ENCODE measurements at regions not wholly inside any gene's neighbourhood (a gene's known extent, or its start where the extent isn't known, plus 50 kb on each side); places are given as distances from the start of the nearest gene placed in this dataset.

GRCh38 chr20:7275645-7276237, 508.3 kb downstream of the BMP2 start:
- no peaks in the 10 kb centered on the region for H3K9me3 ChIP-seq
- H3K27me3 ChIP-seq: no peaks in the 10 kb centered on the region
- H3K27ac ChIP-seq: no peak overlapping the region
- no peaks in the 10 kb centered on the region for H3K4me1 ChIP-seq
- no peaks in the 10 kb centered on the region for H3K36me3 ChIP-seq
- TF ChIP-seq POLR2A (IDR thresholded peaks at IDR 0.05): no peak
- TF ChIP-seq CTCF (IDR thresholded peaks at IDR 0.05): no peak
- intact Hi-C loops (cut with DNase I; ENCODE audit: low total_unique reads): no loop called here
- DNase-seq: no peak
- no peak overlapping the region for H3K4me3 ChIP-seq

- intact Hi-C loops (cut with DNase I; ENCODE audit: low total_unique reads): no loop called here
- Histone ChIP-seq H3K4me3 (no peak overlapping the region), H3K27ac (no peak overlapping the region), H3K27me3 (no peaks in the 10 kb centered on the region), H3K4me1 (no peaks in the 10 kb centered on the region), H3K9me3 (no peaks in the 10 kb centered on the region), H3K36me3 (no peaks in the 10 kb centered on the region)
- peak; percentile 57 to 61 for DNase-seq
- peak; percentile 52 to 66 (median 60) for TF ChIP-seq CTCF (IDR thresholded peaks at IDR 0.05)
- TF ChIP-seq POLR2A (IDR thresholded peaks at IDR 0.05): no peak
Measured at GRCh38 chr20:7285918-7286556, 518.6 kb downstream of the BMP2 start.

- H3K9me3 ChIP-seq: no peaks in the 10 kb centered on the region
- intact Hi-C loops (cut with DNase I; ENCODE audit: low total_unique reads): no loop called here
- H3K4me1 ChIP-seq: no peaks in the 10 kb centered on the region
- H3K27ac ChIP-seq: no peak overlapping the region
- no peak overlapping the region for H3K4me3 ChIP-seq
- DNase-seq: no peak
- TF ChIP-seq CTCF (IDR thresholded peaks at IDR 0.05) (no peak), POLR2A (IDR thresholded peaks at IDR 0.05) (no peak)
- no peaks in the 10 kb centered on the region for H3K36me3 ChIP-seq
- no peaks in the 10 kb centered on the region for H3K27me3 ChIP-seq
Measured at GRCh38 chr20:7291323-7291943, 523.9 kb downstream of the BMP2 start.

- intact Hi-C loops (cut with DNase I; ENCODE audit: low total_unique reads): no loop called here
- DNase-seq: no peak
- TF ChIP-seq POLR2A (IDR thresholded peaks at IDR 0.05) (no peak), CTCF (IDR thresholded peaks at IDR 0.05) (no peak)
Measured at GRCh38 chr20:7291946-7292345, 524.5 kb downstream of the BMP2 start.

GRCh38 chr20:7294816-7295360, 527.4 kb downstream of the BMP2 start:
- H3K4me1 ChIP-seq: no peaks in the 10 kb centered on the region
- intact Hi-C loops (cut with DNase I; ENCODE audit: low total_unique reads): no loop called here
- H3K27me3 ChIP-seq: no peaks in the 10 kb centered on the region
- H3K4me3 ChIP-seq: no peak overlapping the region
- no peak for DNase-seq
- H3K27ac ChIP-seq: no peak overlapping the region
- no peaks in the 10 kb centered on the region for H3K36me3 ChIP-seq
- TF ChIP-seq CTCF (IDR thresholded peaks at IDR 0.05): no peak
- no peak for TF ChIP-seq POLR2A (IDR thresholded peaks at IDR 0.05)
- H3K9me3 ChIP-seq: no peaks in the 10 kb centered on the region

More at GRCh38 chr20:7291946-7292345, 524.5 kb downstream of the BMP2 start:
- no peaks in the 10 kb centered on the region for H3K9me3 ChIP-seq
- no peak overlapping the region for H3K27ac ChIP-seq
- no peaks in the 10 kb centered on the region for H3K27me3 ChIP-seq
- no peaks in the 10 kb centered on the region for H3K36me3 ChIP-seq
- no peak overlapping the region for H3K4me3 ChIP-seq
- H3K4me1 ChIP-seq: no peaks in the 10 kb centered on the region

Data from uterus (tissue), 3 donors.